GM12875 (cell line): ENCODE measurements at regions not wholly inside any gene's neighbourhood (a gene's known extent, or its start where the extent isn't known, plus 50 kb on each side); places are given as distances from the start of the nearest gene placed in this dataset.

Experiments used
- H3K4me3 ChIP-seq: one replicate; pipeline ENCODE4 v1.5.1; 2011; ENCODE audit warnings: low read depth, low read length, control low read depth
- CTCF ChIP-seq: IDR thresholded peaks from 2 replicates; pipeline ENCODE4 v1.5.1; 2011; ENCODE audit warnings: low read depth, mild to moderate bottlenecking, control low read depth, inconsistent platforms, low read length, moderate library complexity, borderline replicate concordance; ENCODE audit not compliant: insufficient read depth

GRCh38 chr1:185450060-185450788, 133.2 kb upstream of the IVNS1ABP start:
- no peak overlapping the region for H3K4me3 ChIP-seq
- no peak for TF ChIP-seq CTCF

GRCh38 chr1:185449378-185450059, 132.5 kb upstream of the IVNS1ABP start:
- TF ChIP-seq CTCF = no peak
- H3K4me3 ChIP-seq = no peak overlapping the region

GRCh38 chr1:185448591-185449186, 131.6 kb upstream of the IVNS1ABP start:
- H3K4me3 ChIP-seq = no peak overlapping the region
- no peak for TF ChIP-seq CTCF

GRCh38 chr1:185446131-185446530, 129.1 kb upstream of the IVNS1ABP start:
- no peak for TF ChIP-seq CTCF
- no peak overlapping the region for H3K4me3 ChIP-seq

- TF ChIP-seq CTCF = no peak
- no peak overlapping the region for H3K4me3 ChIP-seq
These were observed 128.6 kb upstream of the IVNS1ABP start for GRCh38 chr1:185445594-185445993.

- no peak for TF ChIP-seq CTCF
- no peak overlapping the region for H3K4me3 ChIP-seq
These were observed 127.6 kb upstream of the IVNS1ABP start for GRCh38 chr1:185444676-185445075.
